ENCODE measurements at regions not wholly inside any gene's neighbourhood (a gene's known extent, or its start where the extent isn't known, plus 50 kb on each side); places are given as distances from the start of the nearest gene placed in this dataset.

DNA sequence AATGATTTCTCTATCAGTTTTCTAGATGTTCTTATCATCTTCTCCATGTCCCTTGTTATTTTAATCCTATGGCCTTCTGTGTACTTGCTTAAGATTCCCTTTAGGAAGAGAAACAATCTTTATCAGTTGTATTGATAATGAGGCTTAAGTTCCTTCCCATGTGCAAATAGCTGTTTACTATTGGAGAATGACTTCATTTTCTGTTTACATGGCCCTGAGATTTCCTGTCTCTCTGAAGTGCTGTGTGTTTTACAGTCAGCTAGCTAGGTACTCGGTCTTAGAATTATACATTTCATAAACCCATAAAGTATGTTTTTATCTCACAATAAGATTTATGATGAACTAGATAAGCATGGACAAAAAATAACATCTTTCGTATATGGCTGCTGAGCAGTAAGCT, 67.5 kb upstream of the CCDC179 start:
- TF ChIP-seq, protein P1, sequence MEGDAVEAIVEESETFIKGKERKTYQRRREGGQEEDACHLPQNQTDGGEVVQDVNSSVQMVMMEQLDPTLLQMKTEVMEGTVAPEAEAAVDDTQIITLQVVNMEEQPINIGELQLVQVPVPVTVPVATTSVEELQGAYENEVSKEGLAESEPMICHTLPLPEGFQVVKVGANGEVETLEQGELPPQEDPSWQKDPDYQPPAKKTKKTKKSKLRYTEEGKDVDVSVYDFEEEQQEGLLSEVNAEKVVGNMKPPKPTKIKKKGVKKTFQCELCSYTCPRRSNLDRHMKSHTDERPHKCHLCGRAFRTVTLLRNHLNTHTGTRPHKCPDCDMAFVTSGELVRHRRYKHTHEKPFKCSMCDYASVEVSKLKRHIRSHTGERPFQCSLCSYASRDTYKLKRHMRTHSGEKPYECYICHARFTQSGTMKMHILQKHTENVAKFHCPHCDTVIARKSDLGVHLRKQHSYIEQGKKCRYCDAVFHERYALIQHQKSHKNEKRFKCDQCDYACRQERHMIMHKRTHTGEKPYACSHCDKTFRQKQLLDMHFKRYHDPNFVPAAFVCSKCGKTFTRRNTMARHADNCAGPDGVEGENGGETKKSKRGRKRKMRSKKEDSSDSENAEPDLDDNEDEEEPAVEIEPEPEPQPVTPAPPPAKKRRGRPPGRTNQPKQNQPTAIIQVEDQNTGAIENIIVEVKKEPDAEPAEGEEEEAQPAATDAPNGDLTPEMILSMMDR (IDR thresholded peaks at IDR 0.05; ENCODE audit: low read length): no peak
- TF ChIP-seq EZH2phosphoT487 (IDR thresholded peaks at IDR 0.05; ENCODE audit: low read length) (no peak), EZH2 (optimal IDR thresholded peaks at IDR 0.05; ENCODE audit: low read depth, low read length) (no peak)

Data from MM.1S (cell line).